Prostate gland (tissue), 2 donors: ENCODE measurements at regions not wholly inside any gene's neighbourhood (a gene's known extent, or its start where the extent isn't known, plus 50 kb on each side); places are given as distances from the start of the nearest gene placed in this dataset.

ENCODE experiments used
- POLR2AphosphoS5 ChIP-seq: sonication (generic); formaldehyde crosslinking; IDR thresholded peaks from one replicate; pipeline ENCODE4 v1.6.1; 2017; ENCODE audit warnings: antibody characterized with exemption
- TF ChIP-seq, protein P1 (sequence below), 4 experiments: fragments of 200-600 bp in 2 of 4; fragments of 450-650 bp in 2 of 4; sonication (generic) in 2 of 4; IDR thresholded peaks; 1 replicate in 3 of 4; 2 replicates in 1 of 4; pipeline ENCODE4 v1.5.1; 2016 to 2019; ENCODE audit warnings: antibody characterized with exemption in 4 of 4, mild to moderate bottlenecking in 2 of 4, moderate library complexity in 2 of 4

DNA sequence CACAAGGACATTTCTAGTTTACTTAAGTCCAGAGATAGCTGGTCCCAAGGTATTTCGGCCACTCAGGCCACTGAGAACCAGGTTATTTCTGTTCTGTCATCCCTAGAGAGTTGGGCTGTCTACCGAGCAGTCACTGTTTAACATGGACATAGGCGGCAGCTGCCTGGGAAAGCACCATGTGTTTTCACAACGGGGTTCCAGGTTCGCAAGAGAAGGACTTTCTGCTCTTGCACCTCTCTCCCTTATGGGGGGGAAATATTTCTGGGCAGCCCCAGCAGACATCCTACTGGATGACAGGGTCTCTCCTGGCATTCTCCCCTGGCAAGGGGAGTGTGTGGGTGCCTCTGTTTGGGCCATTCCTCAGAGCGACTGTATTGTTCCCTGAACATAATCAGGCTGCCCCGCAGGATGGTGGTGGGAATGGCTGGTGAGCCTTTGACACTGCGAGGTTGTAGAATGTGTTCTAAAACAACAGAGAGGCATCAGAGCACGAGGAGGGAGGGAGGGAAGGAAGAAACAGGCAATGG, 64.4 kb upstream of the DUSP22 start:
- TF ChIP-seq POLR2AphosphoS5: no peak
- TF ChIP-seq, protein P1, sequence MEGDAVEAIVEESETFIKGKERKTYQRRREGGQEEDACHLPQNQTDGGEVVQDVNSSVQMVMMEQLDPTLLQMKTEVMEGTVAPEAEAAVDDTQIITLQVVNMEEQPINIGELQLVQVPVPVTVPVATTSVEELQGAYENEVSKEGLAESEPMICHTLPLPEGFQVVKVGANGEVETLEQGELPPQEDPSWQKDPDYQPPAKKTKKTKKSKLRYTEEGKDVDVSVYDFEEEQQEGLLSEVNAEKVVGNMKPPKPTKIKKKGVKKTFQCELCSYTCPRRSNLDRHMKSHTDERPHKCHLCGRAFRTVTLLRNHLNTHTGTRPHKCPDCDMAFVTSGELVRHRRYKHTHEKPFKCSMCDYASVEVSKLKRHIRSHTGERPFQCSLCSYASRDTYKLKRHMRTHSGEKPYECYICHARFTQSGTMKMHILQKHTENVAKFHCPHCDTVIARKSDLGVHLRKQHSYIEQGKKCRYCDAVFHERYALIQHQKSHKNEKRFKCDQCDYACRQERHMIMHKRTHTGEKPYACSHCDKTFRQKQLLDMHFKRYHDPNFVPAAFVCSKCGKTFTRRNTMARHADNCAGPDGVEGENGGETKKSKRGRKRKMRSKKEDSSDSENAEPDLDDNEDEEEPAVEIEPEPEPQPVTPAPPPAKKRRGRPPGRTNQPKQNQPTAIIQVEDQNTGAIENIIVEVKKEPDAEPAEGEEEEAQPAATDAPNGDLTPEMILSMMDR (IDR thresholded peaks at IDR 0.05): no peak
